MCF 10A (cell line): ENCODE measurements at regions not wholly inside any gene's neighbourhood (a gene's known extent, or its start where the extent isn't known, plus 50 kb on each side); places are given as distances from the start of the nearest gene placed in this dataset.

Experiments
- BruUV-seq: library from RNA; stranded (reverse); fragments of 400-500 nt; replicated peaks from 2 replicates; lab custom pipeline; 2021; lab: Mats Ljungman, UMichigan
- CTCF ChIA-PET: fragments of 300-600 bp; sonication (Branson Sonifier 250); formaldehyde crosslinking; extraction: SDS; loops from one replicate; lab custom pipeline; 2021; ENCODE audit warnings: antibody characterized with exemption, inconsistent platforms; lab: Yijun Ruan, JAX
- POLR2A ChIA-PET: fragments of 300-600, 350-650 bp; sonication (Branson Sonifier 250); formaldehyde crosslinking; extraction: SDS; loops from one replicate; lab custom pipeline; 2020; ENCODE audit warnings: antibody characterized with exemption, inconsistent platforms; lab: Yijun Ruan, JAX
- DNase-seq: peaks from one replicate; pipeline ENCODE4 v3.0.0-alpha.2; 2018; ENCODE audit not compliant: unreplicated experiment
- H3K27ac Mint-ChIP-seq: one replicate; pipeline ENCODE4 v1.8.0; 2022; ENCODE audit warnings: mild to moderate bottlenecking, low read depth, mixed read lengths; ENCODE audit not compliant: unreplicated experiment
- H3K27me3 Mint-ChIP-seq: one replicate; pipeline ENCODE4 v1.8.0; 2022; ENCODE audit warnings: mixed read lengths; ENCODE audit not compliant: insufficient read depth, unreplicated experiment
- H3K36me3 Mint-ChIP-seq: one replicate; pipeline ENCODE4 v1.8.0; 2022; ENCODE audit warnings: mild to moderate bottlenecking, moderate library complexity, mixed read lengths; ENCODE audit not compliant: insufficient read depth, unreplicated experiment
- H3K4me1 Mint-ChIP-seq: one replicate; pipeline ENCODE4 v1.8.0; 2022; ENCODE audit warnings: mixed read lengths; ENCODE audit not compliant: insufficient read depth, unreplicated experiment
- H3K4me3 Mint-ChIP-seq: one replicate; pipeline ENCODE4 v1.8.0; 2022; ENCODE audit warnings: mild to moderate bottlenecking, moderate library complexity, mixed read lengths; ENCODE audit not compliant: unreplicated experiment
- H3K9me3 Mint-ChIP-seq: one replicate; pipeline ENCODE4 v1.8.0; 2022; ENCODE audit warnings: mixed read lengths; ENCODE audit not compliant: unreplicated experiment
- CTCF ChIP-seq: fragments of 200-600 bp; IDR thresholded peaks from one replicate; pipeline ENCODE4 v1.8.0; 2022; ENCODE audit warnings: antibody characterized with exemption, mild to moderate bottlenecking; ENCODE audit not compliant: unreplicated experiment
- intact Hi-C: fragments of 100-400 bp; cut with micrococcal nuclease; formaldehyde crosslinking; loops from 2 replicates; pipeline ENCODE4 v1.14.1; 2022

DNA sequence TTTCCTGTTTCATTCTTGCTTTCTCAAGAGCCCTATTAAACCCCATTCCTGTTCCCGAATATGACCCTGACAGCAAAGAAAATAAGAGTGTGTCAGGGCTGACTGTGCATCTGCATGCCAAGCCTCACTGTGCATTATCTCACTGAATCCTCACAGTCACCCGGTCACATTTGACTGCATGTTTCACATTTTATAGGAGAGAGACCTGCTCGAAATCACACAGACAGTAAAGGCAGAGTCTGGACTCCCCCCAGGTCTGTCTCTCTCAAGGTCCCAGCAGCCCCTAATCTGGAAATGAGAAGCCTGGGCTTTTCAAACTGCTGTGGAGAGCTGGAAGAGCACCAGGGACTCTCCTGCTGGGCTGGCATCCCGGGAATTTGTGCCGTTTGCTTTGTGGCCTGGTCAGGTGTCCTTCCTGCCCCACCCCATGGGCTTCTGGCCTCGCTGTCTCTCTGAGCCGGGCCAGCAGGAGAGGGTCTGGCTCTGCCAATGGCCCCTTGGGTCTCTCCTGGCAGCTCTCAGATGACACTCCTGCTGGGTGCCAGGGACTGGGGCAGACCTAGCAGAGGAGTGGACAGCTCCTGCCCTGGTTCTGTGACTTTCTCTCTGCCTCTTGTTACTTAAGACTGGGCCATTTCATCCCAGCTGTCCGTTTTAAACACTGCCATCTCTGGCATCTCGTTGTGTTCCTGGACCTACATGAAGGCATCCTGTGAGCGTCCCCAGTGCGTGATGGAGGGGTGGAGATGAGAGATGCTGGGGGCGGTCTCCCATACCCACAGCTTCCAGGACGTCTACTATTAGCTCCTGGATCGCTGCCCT is 173.6 kb downstream of the ARHGAP12 start:
- Mint-ChIP-seq H3K27ac (no peak overlapping the region), H3K36me3 (no peaks in the 10 kb centered on the region), H3K4me3 (no peak overlapping the region), H3K4me1 (peaks cover 23% of the 10 kb centered on the region), H3K27me3 (no peaks in the 10 kb centered on the region), H3K9me3 (no peaks in the 10 kb centered on the region)
- CTCF ChIA-PET = interaction anchor here (0.9 kb wide), 1 partner anchor 206 kb away, joined by 3 read pairs; no protein-coding TSS in a partner anchor
- no TSS peak for BruUV-seq
- peak; percentile 29 for DNase-seq
- no peak for TF ChIP-seq CTCF
- intact Hi-C loops = no loop called here
- POLR2A ChIA-PET = no interaction called here

DNA sequence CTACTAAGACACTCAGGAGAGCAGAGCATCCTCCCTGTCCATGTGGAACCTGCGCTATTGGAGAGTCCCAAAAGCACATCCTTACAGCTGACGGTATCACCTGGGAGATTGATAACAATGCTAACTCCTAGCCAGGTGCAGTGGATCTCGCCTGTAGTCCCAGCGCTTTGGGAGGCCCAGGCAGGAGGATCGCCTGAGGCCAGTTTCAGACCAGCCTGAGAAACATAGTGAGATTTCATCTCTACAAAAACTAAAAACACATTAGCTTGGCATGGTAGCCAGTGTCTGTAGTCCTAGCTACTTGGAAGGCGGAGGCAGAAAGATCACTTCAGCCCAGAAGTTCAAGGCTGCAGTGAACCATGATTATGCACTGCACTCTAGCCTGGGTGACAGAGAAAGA is 174.9 kb downstream of the ARHGAP12 start:
- Mint-ChIP-seq H3K27me3 (no peaks in the 10 kb centered on the region), H3K27ac (no peak overlapping the region), H3K4me3 (no peak overlapping the region), H3K36me3 (no peaks in the 10 kb centered on the region), H3K4me1 (peaks cover 23% of the 10 kb centered on the region), H3K9me3 (no peaks in the 10 kb centered on the region)
- intact Hi-C loops = no loop called here
- DNase-seq = no peak
- ChIA-PET CTCF (no interaction called here), POLR2A (no interaction called here)
- no TSS peak for BruUV-seq
- no peak for TF ChIP-seq CTCF

GRCh38 chr10:31752170-31752569 is 176.5 kb downstream of the ARHGAP12 start:
- peaks cover 23% of the 10 kb centered on the region for H3K4me1 Mint-ChIP-seq
- no peaks in the 10 kb centered on the region for H3K9me3 Mint-ChIP-seq
- no peak for DNase-seq
- TF ChIP-seq CTCF = no peak
- H3K27ac Mint-ChIP-seq = no peak overlapping the region
- no peaks in the 10 kb centered on the region for H3K27me3 Mint-ChIP-seq
- no peaks in the 10 kb centered on the region for H3K36me3 Mint-ChIP-seq
- no peak overlapping the region for H3K4me3 Mint-ChIP-seq
- ChIA-PET CTCF (no interaction called here), POLR2A (no interaction called here)
- BruUV-seq = no TSS peak
- intact Hi-C loops = no loop called here

DNA sequence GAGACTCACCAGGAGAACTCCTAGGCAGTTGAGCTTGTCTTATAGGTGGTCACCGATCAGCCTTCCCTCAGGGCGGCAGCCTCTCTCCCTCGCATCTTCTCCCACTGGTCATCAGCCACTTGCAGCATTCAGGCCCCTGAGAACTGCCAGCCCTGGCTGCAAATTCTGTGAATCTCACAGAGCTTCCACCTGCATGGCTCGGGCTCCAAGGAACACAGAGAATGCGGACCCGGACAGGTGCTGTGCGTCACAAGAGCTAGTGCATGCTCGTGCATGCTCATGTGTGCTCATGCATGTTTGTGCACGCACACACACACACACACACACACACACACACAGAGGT is 176.9 kb downstream of the ARHGAP12 start:
- intact Hi-C loops = no loop called here
- ChIA-PET POLR2A (no interaction called here), CTCF (no interaction called here)
- Mint-ChIP-seq H3K27ac (no peak overlapping the region), H3K9me3 (no peaks in the 10 kb centered on the region), H3K4me1 (peaks cover 22% of the 10 kb centered on the region), H3K36me3 (no peaks in the 10 kb centered on the region), H3K4me3 (no peak overlapping the region), H3K27me3 (no peaks in the 10 kb centered on the region)
- no peak for DNase-seq
- BruUV-seq = no TSS peak
- no peak for TF ChIP-seq CTCF
